ENCODE measurements at regions not wholly inside any gene's neighbourhood (a gene's known extent, or its start where the extent isn't known, plus 50 kb on each side); places are given as distances from the start of the nearest gene placed in this dataset.

DNA sequence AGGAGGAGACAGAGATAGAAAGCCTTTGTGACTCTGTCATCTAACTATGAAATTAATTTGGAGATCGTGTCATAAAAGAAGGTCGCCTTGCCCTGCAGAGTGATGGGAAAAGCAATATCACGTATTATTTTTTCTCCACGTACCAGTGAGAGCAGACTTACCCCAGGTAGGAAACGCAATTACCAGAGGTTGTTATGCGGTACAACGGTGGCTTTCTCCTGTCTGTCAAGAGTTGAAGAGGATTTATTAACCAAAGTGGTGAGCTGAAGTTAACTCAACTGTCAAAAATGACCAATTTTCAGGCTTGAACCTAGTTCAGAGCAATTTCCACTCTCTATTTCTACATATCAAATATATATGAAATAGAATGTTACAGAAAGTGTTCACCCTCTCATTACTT lies 282.6 kb upstream of the PFKP start (continued):
- TF ChIP-seq, protein P1, sequence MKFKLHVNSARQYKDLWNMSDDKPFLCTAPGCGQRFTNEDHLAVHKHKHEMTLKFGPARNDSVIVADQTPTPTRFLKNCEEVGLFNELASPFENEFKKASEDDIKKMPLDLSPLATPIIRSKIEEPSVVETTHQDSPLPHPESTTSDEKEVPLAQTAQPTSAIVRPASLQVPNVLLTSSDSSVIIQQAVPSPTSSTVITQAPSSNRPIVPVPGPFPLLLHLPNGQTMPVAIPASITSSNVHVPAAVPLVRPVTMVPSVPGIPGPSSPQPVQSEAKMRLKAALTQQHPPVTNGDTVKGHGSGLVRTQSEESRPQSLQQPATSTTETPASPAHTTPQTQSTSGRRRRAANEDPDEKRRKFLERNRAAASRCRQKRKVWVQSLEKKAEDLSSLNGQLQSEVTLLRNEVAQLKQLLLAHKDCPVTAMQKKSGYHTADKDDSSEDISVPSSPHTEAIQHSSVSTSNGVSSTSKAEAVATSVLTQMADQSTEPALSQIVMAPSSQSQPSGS (CRISPR knock-in tag; IDR thresholded peaks at IDR 0.05; ENCODE audit: borderline replicate concordance, low read depth), result no peak
- TF ChIP-seq OVOL2 (CRISPR knock-in tag; IDR thresholded peaks at IDR 0.05; ENCODE audit: borderline replicate concordance) (no peak), NR3C1 (CRISPR knock-in tag; conservative IDR thresholded peaks at IDR 0.05; ENCODE audit: low read depth) (no peak), TEAD4 (CRISPR knock-in tag; IDR thresholded peaks at IDR 0.05) (no peak), FOXK1 (CRISPR knock-in tag; IDR thresholded peaks at IDR 0.05) (no peak)
- TF ChIP-seq, protein P2, sequence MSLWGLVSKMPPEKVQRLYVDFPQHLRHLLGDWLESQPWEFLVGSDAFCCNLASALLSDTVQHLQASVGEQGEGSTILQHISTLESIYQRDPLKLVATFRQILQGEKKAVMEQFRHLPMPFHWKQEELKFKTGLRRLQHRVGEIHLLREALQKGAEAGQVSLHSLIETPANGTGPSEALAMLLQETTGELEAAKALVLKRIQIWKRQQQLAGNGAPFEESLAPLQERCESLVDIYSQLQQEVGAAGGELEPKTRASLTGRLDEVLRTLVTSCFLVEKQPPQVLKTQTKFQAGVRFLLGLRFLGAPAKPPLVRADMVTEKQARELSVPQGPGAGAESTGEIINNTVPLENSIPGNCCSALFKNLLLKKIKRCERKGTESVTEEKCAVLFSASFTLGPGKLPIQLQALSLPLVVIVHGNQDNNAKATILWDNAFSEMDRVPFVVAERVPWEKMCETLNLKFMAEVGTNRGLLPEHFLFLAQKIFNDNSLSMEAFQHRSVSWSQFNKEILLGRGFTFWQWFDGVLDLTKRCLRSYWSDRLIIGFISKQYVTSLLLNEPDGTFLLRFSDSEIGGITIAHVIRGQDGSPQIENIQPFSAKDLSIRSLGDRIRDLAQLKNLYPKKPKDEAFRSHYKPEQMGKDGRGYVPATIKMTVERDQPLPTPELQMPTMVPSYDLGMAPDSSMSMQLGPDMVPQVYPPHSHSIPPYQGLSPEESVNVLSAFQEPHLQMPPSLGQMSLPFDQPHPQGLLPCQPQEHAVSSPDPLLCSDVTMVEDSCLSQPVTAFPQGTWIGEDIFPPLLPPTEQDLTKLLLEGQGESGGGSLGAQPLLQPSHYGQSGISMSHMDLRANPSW (CRISPR knock-in tag; conservative IDR thresholded peaks at IDR 0.05; ENCODE audit: low read depth), result no peak
- TF ChIP-seq, protein P3, sequence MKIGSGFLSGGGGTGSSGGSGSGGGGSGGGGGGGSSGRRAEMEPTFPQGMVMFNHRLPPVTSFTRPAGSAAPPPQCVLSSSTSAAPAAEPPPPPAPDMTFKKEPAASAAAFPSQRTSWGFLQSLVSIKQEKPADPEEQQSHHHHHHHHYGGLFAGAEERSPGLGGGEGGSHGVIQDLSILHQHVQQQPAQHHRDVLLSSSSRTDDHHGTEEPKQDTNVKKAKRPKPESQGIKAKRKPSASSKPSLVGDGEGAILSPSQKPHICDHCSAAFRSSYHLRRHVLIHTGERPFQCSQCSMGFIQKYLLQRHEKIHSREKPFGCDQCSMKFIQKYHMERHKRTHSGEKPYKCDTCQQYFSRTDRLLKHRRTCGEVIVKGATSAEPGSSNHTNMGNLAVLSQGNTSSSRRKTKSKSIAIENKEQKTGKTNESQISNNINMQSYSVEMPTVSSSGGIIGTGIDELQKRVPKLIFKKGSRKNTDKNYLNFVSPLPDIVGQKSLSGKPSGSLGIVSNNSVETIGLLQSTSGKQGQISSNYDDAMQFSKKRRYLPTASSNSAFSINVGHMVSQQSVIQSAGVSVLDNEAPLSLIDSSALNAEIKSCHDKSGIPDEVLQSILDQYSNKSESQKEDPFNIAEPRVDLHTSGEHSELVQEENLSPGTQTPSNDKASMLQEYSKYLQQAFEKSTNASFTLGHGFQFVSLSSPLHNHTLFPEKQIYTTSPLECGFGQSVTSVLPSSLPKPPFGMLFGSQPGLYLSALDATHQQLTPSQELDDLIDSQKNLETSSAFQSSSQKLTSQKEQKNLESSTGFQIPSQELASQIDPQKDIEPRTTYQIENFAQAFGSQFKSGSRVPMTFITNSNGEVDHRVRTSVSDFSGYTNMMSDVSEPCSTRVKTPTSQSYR (CRISPR knock-in tag; IDR thresholded peaks at IDR 0.05), result no peak
- TF ChIP-seq, protein P4, sequence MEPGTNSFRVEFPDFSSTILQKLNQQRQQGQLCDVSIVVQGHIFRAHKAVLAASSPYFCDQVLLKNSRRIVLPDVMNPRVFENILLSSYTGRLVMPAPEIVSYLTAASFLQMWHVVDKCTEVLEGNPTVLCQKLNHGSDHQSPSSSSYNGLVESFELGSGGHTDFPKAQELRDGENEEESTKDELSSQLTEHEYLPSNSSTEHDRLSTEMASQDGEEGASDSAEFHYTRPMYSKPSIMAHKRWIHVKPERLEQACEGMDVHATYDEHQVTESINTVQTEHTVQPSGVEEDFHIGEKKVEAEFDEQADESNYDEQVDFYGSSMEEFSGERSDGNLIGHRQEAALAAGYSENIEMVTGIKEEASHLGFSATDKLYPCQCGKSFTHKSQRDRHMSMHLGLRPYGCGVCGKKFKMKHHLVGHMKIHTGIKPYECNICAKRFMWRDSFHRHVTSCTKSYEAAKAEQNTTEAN (CRISPR knock-in tag; IDR thresholded peaks at IDR 0.05), result no peak

DNA sequence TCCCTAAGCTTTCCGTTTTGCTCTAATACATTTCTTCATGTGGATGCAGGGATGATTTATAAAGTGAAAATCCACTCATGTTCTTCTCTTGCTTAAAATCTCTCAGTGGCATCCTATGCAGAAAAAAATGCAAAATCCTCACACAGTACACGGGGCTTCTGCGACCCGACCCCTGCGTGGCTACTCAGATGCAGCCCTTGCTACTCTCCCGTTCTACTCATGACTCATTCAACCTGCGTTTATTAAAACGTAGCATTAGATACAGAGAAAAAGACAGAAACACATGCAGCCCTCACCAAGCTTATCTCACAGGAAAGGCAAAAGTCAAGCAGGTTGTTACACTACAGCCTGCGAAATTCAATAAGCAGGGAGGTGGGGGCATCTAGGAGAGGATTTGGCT lies 284.4 kb upstream of the PFKP start:
- Mint-ChIP-seq H3K27ac (no peak overlapping the region), H3K4me3 (no peak overlapping the region), H3K4me1 (peaks cover 10% of the 10 kb centered on the region), H3K27me3 (ENCODE audit: low read depth) (no peaks in the 10 kb centered on the region; the same call in 1 of the 2 replicates), H3K9me3 (no peaks in the 10 kb centered on the region; the same call in 1 of the 2 replicates), H3K36me3 (no peaks in the 10 kb centered on the region)
- ChIA-PET POLR2A (no interaction called here), CTCF (no interaction called here)
- TF ChIP-seq, protein P1 (CRISPR knock-in tag; IDR thresholded peaks at IDR 0.05; ENCODE audit: borderline replicate concordance, low read depth), result no peak
- TF ChIP-seq, protein P5, sequence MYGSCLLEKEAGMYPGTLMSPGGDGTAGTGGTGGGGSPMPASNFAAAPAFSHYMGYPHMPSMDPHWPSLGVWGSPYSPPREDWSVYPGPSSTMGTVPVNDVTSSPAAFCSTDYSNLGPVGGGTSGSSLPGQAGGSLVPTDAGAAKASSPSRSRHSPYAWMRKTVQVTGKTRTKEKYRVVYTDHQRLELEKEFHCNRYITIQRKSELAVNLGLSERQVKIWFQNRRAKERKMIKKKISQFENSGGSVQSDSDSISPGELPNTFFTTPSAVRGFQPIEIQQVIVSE (CRISPR knock-in tag; IDR thresholded peaks at IDR 0.05; ENCODE audit: borderline replicate concordance), result no peak
- TF ChIP-seq SMAD4 (CRISPR knock-in tag; IDR thresholded peaks at IDR 0.05) (no peak), CREM (CRISPR knock-in tag; IDR thresholded peaks at IDR 0.05) (no peak), ZNF219 (CRISPR knock-in tag; IDR thresholded peaks at IDR 0.05; ENCODE audit: borderline replicate concordance) (no peak)
- TF ChIP-seq, protein P6, sequence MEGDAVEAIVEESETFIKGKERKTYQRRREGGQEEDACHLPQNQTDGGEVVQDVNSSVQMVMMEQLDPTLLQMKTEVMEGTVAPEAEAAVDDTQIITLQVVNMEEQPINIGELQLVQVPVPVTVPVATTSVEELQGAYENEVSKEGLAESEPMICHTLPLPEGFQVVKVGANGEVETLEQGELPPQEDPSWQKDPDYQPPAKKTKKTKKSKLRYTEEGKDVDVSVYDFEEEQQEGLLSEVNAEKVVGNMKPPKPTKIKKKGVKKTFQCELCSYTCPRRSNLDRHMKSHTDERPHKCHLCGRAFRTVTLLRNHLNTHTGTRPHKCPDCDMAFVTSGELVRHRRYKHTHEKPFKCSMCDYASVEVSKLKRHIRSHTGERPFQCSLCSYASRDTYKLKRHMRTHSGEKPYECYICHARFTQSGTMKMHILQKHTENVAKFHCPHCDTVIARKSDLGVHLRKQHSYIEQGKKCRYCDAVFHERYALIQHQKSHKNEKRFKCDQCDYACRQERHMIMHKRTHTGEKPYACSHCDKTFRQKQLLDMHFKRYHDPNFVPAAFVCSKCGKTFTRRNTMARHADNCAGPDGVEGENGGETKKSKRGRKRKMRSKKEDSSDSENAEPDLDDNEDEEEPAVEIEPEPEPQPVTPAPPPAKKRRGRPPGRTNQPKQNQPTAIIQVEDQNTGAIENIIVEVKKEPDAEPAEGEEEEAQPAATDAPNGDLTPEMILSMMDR (IDR thresholded peaks at IDR 0.05), result no peak
- TF ChIP-seq, protein P7, sequence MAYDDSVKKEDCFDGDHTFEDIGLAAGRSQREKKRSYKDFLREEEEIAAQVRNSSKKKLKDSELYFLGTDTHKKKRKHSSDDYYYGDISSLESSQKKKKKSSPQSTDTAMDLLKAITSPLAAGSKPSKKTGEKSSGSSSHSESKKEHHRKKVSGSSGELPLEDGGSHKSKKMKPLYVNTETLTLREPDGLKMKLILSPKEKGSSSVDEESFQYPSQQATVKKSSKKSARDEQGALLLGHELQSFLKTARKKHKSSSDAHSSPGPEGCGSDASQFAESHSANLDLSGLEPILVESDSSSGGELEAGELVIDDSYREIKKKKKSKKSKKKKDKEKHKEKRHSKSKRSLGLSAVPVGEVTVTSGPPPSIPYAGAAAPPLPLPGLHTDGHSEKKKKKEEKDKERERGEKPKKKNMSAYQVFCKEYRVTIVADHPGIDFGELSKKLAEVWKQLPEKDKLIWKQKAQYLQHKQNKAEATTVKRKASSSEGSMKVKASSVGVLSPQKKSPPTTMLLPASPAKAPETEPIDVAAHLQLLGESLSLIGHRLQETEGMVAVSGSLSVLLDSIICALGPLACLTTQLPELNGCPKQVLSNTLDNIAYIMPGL (CRISPR knock-in tag; IDR thresholded peaks at IDR 0.05), result no peak
- ATAC-seq (no peak), DNase-seq (ENCODE audit: low spot score) (no peak)
